OCI-LY7 (cell line): ENCODE measurements at regions not wholly inside any gene's neighbourhood (a gene's known extent, or its start where the extent isn't known, plus 50 kb on each side); places are given as distances from the start of the nearest gene placed in this dataset.

Experiments used
- BruUV-seq: library from RNA; stranded (reverse); fragments of 400-500 nt; replicated peaks from 2 replicates; lab custom pipeline; 2021; lab: Mats Ljungman, UMichigan
- CTCF ChIA-PET: fragments of 300-600 bp; sonication (Branson Sonifier 250); formaldehyde crosslinking; loops from one replicate; lab custom pipeline; 2022; ENCODE audit warnings: antibody characterized with exemption; ENCODE audit not compliant: unreplicated experiment; lab: Charles Lee
- POLR2A ChIA-PET: fragments of 300-600 bp; sonication (Branson Sonifier 250); formaldehyde crosslinking; loops from one replicate; lab custom pipeline; 2022; ENCODE audit warnings: antibody characterized with exemption; lab: Charles Lee
- DNase-seq: peaks from one replicate; pipeline ENCODE4 v3.0.0-alpha.2; 2015; ENCODE audit warnings: low spot score
- H2AFZ ChIP-seq: fragments of 200-600 bp; sonication (generic), shearing (Covaris generic); 2 replicates; pipeline ENCODE4 v1.6.1; 2014; ENCODE audit warnings: mild to moderate bottlenecking, antibody characterized with exemption, low read length, moderate library complexity
- H3K27ac ChIP-seq: fragments of 200-600 bp; sonication (generic); 2 replicates; pipeline ENCODE4 v1.5.1; 2014; ENCODE audit warnings: mixed run types, low read depth, mild to moderate bottlenecking, moderate library complexity, low read length, inconsistent platforms; ENCODE audit not compliant: poor library complexity, severe bottlenecking
- H3K36me3 ChIP-seq: fragments of 200-600 bp; sonication (generic); 2 replicates; pipeline ENCODE4 v1.6.1; 2014; ENCODE audit warnings: mild to moderate bottlenecking, antibody characterized with exemption, low read length, moderate library complexity, mixed read lengths; ENCODE audit not compliant: insufficient read depth
- H3K4me1 ChIP-seq: fragments of 200-600 bp; sonication (generic); 2 replicates; pipeline ENCODE4 v1.5.1; 2014; ENCODE audit warnings: mild to moderate bottlenecking, low read length; ENCODE audit not compliant: insufficient read depth, poor library complexity, severe bottlenecking
- H3K4me2 ChIP-seq: fragments of 200-600 bp; sonication (generic); 2 replicates; pipeline ENCODE4 v1.6.1; 2014; ENCODE audit warnings: mild to moderate bottlenecking, low read length
- H3K4me3 ChIP-seq: fragments of 200-600 bp; sonication (generic); 2 replicates; pipeline ENCODE4 v1.5.1; 2014; ENCODE audit warnings: mild to moderate bottlenecking, low read depth, low read length; ENCODE audit not compliant: poor library complexity, severe bottlenecking
- H3K79me2 ChIP-seq: fragments of 200-600 bp; sonication (generic); 2 replicates; pipeline ENCODE4 v1.6.1; 2016; ENCODE audit warnings: low read depth, mild to moderate bottlenecking, low read length, moderate library complexity, mixed read lengths; ENCODE audit not compliant: insufficient read depth
- H3K9me2 ChIP-seq: fragments of 200-600 bp; sonication (generic); 2 replicates; pipeline ENCODE4 v1.6.1; 2016; ENCODE audit warnings: mild to moderate bottlenecking, low read length, mixed read lengths; ENCODE audit not compliant: insufficient read depth
- H3K9me3 ChIP-seq: fragments of 200-600 bp; sonication (generic); 2 replicates; pipeline ENCODE4 v1.6.1; 2014; ENCODE audit warnings: mild to moderate bottlenecking, mixed run types, low read length, mixed read lengths
- H4K20me1 ChIP-seq: fragments of 200-600 bp; sonication (generic); 2 replicates; pipeline ENCODE4 v1.6.1; 2014; ENCODE audit warnings: mild to moderate bottlenecking, antibody characterized with exemption, low read length, moderate library complexity, mixed read lengths; ENCODE audit not compliant: insufficient read depth
- CTCF ChIP-seq: fragments of 200-600 bp; sonication (generic); conservative IDR thresholded peaks from 2 replicates; pipeline ENCODE4 v1.5.1; 2014; ENCODE audit warnings: mild to moderate bottlenecking, antibody characterized with exemption, low read length, moderate library complexity, mixed read lengths
- EZH2phosphoT487 ChIP-seq: fragments of 200-600 bp; sonication (generic); IDR thresholded peaks from 2 replicates; pipeline ENCODE4 v1.6.1; 2018; ENCODE audit warnings: low read depth, borderline replicate concordance, mild to moderate bottlenecking, mixed run types, antibody characterized with exemption, low read length, moderate library complexity, mixed read lengths
- intact Hi-C: fragments of 100-400 bp; cut with micrococcal nuclease; formaldehyde crosslinking; loops from one replicate; pipeline ENCODE4 v1.10.0; 2022; ENCODE audit not compliant: unreplicated experiment

- intact Hi-C loops, result no loop called here
- Histone ChIP-seq H3K4me2 (no peak overlapping the region), H3K79me2 (no peaks in the 10 kb centered on the region), H3K9me2 (no peaks in the 10 kb centered on the region), H3K27ac (no peak overlapping the region), H4K20me1 (no peaks in the 10 kb centered on the region), H3K4me3 (no peak overlapping the region), H3K9me3 (no peaks in the 10 kb centered on the region), H3K4me1 (no peaks in the 10 kb centered on the region), H3K36me3 (no peaks in the 10 kb centered on the region), H2AFZ (no peak overlapping the region)
- ChIA-PET POLR2A (no interaction called here), CTCF (interaction anchor here (0.6 kb wide), 1 partner anchor 91 kb away, joined by 5 read pairs; no protein-coding TSS in a partner anchor)
- no TSS peak for BruUV-seq
- DNase-seq, result no peak
- TF ChIP-seq CTCF, result no peak
- TF ChIP-seq EZH2phosphoT487, result no peak
Observed at GRCh38 chr16:62475573-62475972, 439.3 kb upstream of the CDH8 start.

DNA sequence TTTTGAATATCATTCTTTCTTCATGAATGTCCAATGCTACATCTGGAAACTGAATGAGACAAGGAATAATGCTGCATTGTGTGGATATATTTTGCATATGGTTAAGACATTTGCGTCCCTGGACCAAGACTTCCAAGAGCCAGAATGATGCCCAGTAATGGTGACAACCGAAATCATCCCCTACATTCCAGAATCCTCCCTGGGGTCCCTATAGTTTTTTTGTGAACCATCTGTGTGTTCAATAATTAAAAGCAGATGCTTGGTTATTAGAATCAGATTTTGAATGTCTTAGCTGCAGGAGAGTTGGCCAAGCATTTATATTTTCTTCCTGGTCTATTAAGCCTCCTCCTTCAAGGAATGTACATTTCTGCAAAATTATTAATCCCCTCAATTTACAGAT is 426.7 kb upstream of the CDH8 start:
- no peaks in the 10 kb centered on the region for H3K4me1 ChIP-seq
- no peaks in the 10 kb centered on the region for H3K36me3 ChIP-seq
- DNase-seq, result no peak
- TF ChIP-seq CTCF (no peak), EZH2phosphoT487 (no peak)
- no peaks in the 10 kb centered on the region for H4K20me1 ChIP-seq
- H3K9me2 ChIP-seq, result no peaks in the 10 kb centered on the region
- ChIA-PET POLR2A (no interaction called here), CTCF (no interaction called here)
- no peaks in the 10 kb centered on the region for H3K9me3 ChIP-seq
- no TSS peak for BruUV-seq
- H3K79me2 ChIP-seq, result no peaks in the 10 kb centered on the region
- H3K27ac ChIP-seq, result no peak overlapping the region
- no peak overlapping the region for H3K4me2 ChIP-seq
- no peak overlapping the region for H2AFZ ChIP-seq
- H3K4me3 ChIP-seq, result no peak overlapping the region
- intact Hi-C loops, result no loop called here

GRCh38 chr16:62450291-62450690 is 414.1 kb upstream of the CDH8 start:
- H3K9me3 ChIP-seq, result no peaks in the 10 kb centered on the region
- no peaks in the 10 kb centered on the region for H3K79me2 ChIP-seq
- intact Hi-C loops, result no loop called here
- no peak overlapping the region for H2AFZ ChIP-seq
- DNase-seq, result no peak
- CTCF ChIA-PET, result no interaction called here
- H3K4me1 ChIP-seq, result no peaks in the 10 kb centered on the region
- no peak overlapping the region for H3K4me2 ChIP-seq
- H3K27ac ChIP-seq, result no peak overlapping the region
- no peaks in the 10 kb centered on the region for H4K20me1 ChIP-seq
- POLR2A ChIA-PET, result no interaction called here
- H3K9me2 ChIP-seq, result no peaks in the 10 kb centered on the region
- H3K4me3 ChIP-seq, result no peak overlapping the region
- BruUV-seq, result no TSS peak
- TF ChIP-seq EZH2phosphoT487, result no peak
- TF ChIP-seq CTCF, result no peak
- no peaks in the 10 kb centered on the region for H3K36me3 ChIP-seq
